GM23248 (cell line): ENCODE measurements at regions not wholly inside any gene's neighbourhood (a gene's known extent, or its start where the extent isn't known, plus 50 kb on each side); places are given as distances from the start of the nearest gene placed in this dataset.

Experiments
- EZH2 ChIP-seq: fragments of 200-600 bp; sonication (generic); IDR thresholded peaks from 2 replicates; pipeline ENCODE4 v1.6.1; 2018; ENCODE audit warnings: antibody characterized with exemption, mild to moderate bottlenecking; ENCODE audit not compliant: insufficient read depth, poor library complexity, severe bottlenecking
- EZH2phosphoT487 ChIP-seq: fragments of 200-600 bp; sonication (generic); IDR thresholded peaks from 2 replicates; pipeline ENCODE4 v1.6.1; 2018; ENCODE audit warnings: antibody characterized with exemption, moderate library complexity, mild to moderate bottlenecking, low read depth; ENCODE audit not compliant: insufficient read depth

DNA sequence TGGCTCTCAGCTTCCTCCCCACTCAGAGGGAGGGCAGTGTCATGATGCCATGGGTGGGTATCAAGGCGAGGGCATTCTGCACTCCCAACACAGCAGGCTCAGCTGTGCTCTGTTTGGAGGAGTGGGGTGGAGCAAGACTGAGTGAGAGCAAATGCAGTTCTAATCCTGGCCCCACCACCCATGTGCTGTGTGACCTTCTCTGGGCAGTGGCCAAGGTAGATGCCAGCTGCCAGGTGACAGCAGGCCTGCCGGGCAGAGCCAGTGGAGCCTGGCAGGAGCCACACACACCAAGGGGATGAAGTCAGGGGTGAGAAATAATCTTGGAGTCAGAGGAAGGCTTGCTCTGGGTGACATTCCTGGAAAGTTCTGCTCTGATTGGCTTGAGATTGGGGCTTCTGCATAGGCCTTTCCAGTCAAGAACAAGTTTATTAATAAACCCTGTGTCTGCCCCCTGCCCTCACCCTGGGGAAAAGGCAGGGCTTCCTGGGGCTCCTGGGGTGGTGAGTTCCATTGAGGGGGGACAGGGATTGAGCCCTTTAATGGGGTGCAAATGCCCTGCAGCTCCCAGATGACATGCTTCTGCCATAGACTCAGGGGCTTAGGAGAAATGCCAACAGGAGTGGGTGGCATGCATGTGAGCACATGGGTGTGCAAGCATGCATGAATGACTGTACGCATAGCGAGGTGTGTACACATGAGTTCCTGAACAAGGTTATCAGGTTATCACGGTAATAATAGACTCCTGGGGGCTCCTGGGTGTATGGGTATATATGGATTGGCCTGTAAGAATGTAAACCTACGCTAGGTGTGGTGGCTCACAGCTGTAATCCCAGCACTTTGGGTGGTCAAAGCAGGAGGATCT is 134.2 kb downstream of the MRPL14 start:
- TF ChIP-seq EZH2 = no peak
- no peak for TF ChIP-seq EZH2phosphoT487
